Activated gamma-delta T cell treated with Interleukin-2 at 50 U/mL for 16 hours (primary cell): ENCODE measurements at regions not wholly inside any gene's neighbourhood (a gene's known extent, or its start where the extent isn't known, plus 50 kb on each side); places are given as distances from the start of the nearest gene placed in this dataset.

Source experiments
- DNase-seq: peaks from one replicate; pipeline ENCODE4 v3.0.0-alpha.2; 2020

- no peak for DNase-seq
Observed at GRCh38 chr5:57825031-57825686, 342.5 kb upstream of the ACTBL2 start.

- DNase-seq: no peak
Observed at GRCh38 chr5:57824623-57825022, 342.0 kb upstream of the ACTBL2 start.

GRCh38 chr5:57824047-57824446, 341.4 kb upstream of the ACTBL2 start:
- no peak for DNase-seq

- DNase-seq: no peak
Observed at GRCh38 chr5:57822651-57823050, 340.0 kb upstream of the ACTBL2 start.

GRCh38 chr5:57818397-57818796, 335.8 kb upstream of the ACTBL2 start:
- no peak for DNase-seq

GRCh38 chr5:57817924-57818323, 335.3 kb upstream of the ACTBL2 start:
- DNase-seq: no peak

GRCh38 chr5:57817001-57817453, 334.4 kb upstream of the ACTBL2 start:
- no peak for DNase-seq

GRCh38 chr5:57816108-57816507, 333.5 kb upstream of the ACTBL2 start:
- no peak for DNase-seq

GRCh38 chr5:57805732-57806131, 323.1 kb upstream of the ACTBL2 start:
- no peak for DNase-seq

GRCh38 chr5:57805170-57805569, 322.6 kb upstream of the ACTBL2 start:
- DNase-seq: no peak

GRCh38 chr5:57804505-57804904, 321.9 kb upstream of the ACTBL2 start:
- no peak for DNase-seq

GRCh38 chr5:57804007-57804444, 321.4 kb upstream of the ACTBL2 start:
- DNase-seq: no peak

- DNase-seq: no peak
Observed at GRCh38 chr5:57802131-57802530, 319.5 kb upstream of the ACTBL2 start.

- no peak for DNase-seq
Observed at GRCh38 chr5:57795203-57795602, 312.6 kb upstream of the ACTBL2 start.

GRCh38 chr5:57791875-57792274, 309.3 kb upstream of the ACTBL2 start:
- no peak for DNase-seq

- DNase-seq: no peak
Observed at GRCh38 chr5:57785946-57786345, 303.3 kb upstream of the ACTBL2 start.

GRCh38 chr5:57784121-57784520, 301.5 kb upstream of the ACTBL2 start:
- no peak for DNase-seq

- DNase-seq: no peak
Observed at GRCh38 chr5:57783693-57784092, 301.1 kb upstream of the ACTBL2 start.

GRCh38 chr5:57780961-57781325, 298.3 kb upstream of the ACTBL2 start:
- DNase-seq: no peak

- no peak for DNase-seq
Observed at GRCh38 chr5:57780306-57780960, 297.8 kb upstream of the ACTBL2 start.

GRCh38 chr5:57779383-57780223, 297.0 kb upstream of the ACTBL2 start:
- no peak for DNase-seq

- DNase-seq: no peak
Observed at GRCh38 chr5:57778501-57779091, 296.0 kb upstream of the ACTBL2 start.

GRCh38 chr5:57777174-57777581, 294.6 kb upstream of the ACTBL2 start:
- DNase-seq: no peak
